ENCODE measurements at regions not wholly inside any gene's neighbourhood (a gene's known extent, or its start where the extent isn't known, plus 50 kb on each side); places are given as distances from the start of the nearest gene placed in this dataset.

DNA sequence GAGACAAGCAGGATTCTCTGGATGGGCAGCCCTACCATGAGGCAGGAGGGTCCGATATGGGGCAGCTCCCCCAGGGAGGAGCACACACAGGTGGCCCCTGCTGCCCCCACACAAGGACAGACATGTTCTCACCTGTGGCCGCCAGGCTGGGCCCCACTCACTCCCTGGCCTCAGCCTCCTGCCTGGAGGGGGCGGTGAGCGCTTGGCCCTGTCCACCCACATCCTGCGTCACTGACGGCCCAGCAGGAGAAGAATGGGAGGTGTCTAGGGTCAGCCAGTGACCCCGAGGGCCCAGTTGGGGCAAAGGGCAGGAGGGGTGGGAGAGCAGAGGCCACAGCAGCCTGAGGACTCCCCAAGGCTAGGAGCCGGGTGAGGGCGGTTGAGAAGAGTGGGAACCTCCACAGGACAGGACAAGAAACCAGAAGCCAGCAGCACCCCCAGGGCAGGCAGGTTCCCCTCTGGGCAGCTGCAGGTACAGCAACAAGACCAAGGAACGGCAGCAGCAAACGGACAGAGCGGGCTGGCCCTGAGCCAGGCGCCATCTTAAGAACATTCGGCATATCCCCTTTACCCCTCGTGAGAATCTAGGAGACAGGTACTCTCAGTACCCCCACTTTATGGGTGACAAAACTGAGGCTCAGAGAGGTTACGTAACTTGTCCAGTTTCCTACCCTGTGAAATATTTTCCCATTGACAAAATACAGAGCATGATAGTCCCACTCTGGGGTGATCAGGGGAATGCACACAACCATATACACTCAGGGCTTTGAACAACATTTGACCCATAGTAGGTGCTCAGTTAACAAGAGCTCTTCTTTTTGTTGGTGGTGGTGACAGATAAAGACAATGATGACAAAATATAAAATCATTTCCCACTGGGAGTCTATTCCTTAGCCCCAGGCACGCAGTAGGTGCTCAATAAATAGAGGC, 74.3 kb downstream of the NCOR2 start:
- TF ChIP-seq, protein P1, sequence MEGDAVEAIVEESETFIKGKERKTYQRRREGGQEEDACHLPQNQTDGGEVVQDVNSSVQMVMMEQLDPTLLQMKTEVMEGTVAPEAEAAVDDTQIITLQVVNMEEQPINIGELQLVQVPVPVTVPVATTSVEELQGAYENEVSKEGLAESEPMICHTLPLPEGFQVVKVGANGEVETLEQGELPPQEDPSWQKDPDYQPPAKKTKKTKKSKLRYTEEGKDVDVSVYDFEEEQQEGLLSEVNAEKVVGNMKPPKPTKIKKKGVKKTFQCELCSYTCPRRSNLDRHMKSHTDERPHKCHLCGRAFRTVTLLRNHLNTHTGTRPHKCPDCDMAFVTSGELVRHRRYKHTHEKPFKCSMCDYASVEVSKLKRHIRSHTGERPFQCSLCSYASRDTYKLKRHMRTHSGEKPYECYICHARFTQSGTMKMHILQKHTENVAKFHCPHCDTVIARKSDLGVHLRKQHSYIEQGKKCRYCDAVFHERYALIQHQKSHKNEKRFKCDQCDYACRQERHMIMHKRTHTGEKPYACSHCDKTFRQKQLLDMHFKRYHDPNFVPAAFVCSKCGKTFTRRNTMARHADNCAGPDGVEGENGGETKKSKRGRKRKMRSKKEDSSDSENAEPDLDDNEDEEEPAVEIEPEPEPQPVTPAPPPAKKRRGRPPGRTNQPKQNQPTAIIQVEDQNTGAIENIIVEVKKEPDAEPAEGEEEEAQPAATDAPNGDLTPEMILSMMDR (IDR thresholded peaks at IDR 0.05) = no peak
- no peak for TF ChIP-seq ZFX (IDR thresholded peaks at IDR 0.05; ENCODE audit: borderline replicate concordance)
